HepG2 (cell line): ENCODE measurements at regions not wholly inside any gene's neighbourhood (a gene's known extent, or its start where the extent isn't known, plus 50 kb on each side); places are given as distances from the start of the nearest gene placed in this dataset.

Experiments
- ARHGAP35 ChIP-seq: sonication (generic); formaldehyde crosslinking; IDR thresholded peaks from 2 replicates; pipeline ENCODE4 v1.9.0; 2022; ENCODE audit warnings: mild to moderate bottlenecking, inconsistent platforms, moderate library complexity, missing genetic modification reagents, borderline replicate concordance
- ARID3A ChIP-seq: IDR thresholded peaks from 2 replicates; pipeline ENCODE4 v1.6.1; 2012; ENCODE audit warnings: low read depth, low read length, improper control_type of control experiment
- BCL6 ChIP-seq: IDR thresholded peaks from 2 replicates; pipeline ENCODE4 v1.6.1; 2016; ENCODE audit warnings: missing genetic modification reagents, missing compliant biosample characterization
- DPF2 ChIP-seq: sonication (generic); formaldehyde crosslinking; IDR thresholded peaks from 2 replicates; pipeline ENCODE4 v1.4.0; 2020; ENCODE audit warnings: mild to moderate bottlenecking, low read depth, missing genetic modification reagents, borderline replicate concordance
- EEA1 ChIP-seq: sonication (generic); formaldehyde crosslinking; IDR thresholded peaks from 2 replicates; pipeline ENCODE4 v1.5.1; 2020; ENCODE audit warnings: mild to moderate bottlenecking, missing genetic modification reagents, borderline replicate concordance
- EP300 ChIP-seq, 3 experiments: sonication (generic) in 1 of 3; formaldehyde crosslinking in 1 of 3; IDR thresholded peaks; 2 replicates each; pipeline versions ENCODE4 v1.5.1 to v1.6.1; 2011 to 2020; ENCODE audit warnings: low read depth in 2 of 3, low read length in 2 of 3, borderline replicate concordance in 1 of 3, improper control_type of control experiment in 1 of 3, mild to moderate bottlenecking in 1 of 3, missing genetic modification reagents in 1 of 3, moderate library complexity in 1 of 3
- HNRNPLL ChIP-seq: fragments of 200-400 bp; formaldehyde crosslinking; IDR thresholded peaks from 2 replicates; pipeline ENCODE4 v1.6.1; 2017; ENCODE audit warnings: mild to moderate bottlenecking, low read depth, low read length; ENCODE audit not compliant: poor library complexity, severe bottlenecking
- MXD3 ChIP-seq: IDR thresholded peaks from 2 replicates; pipeline ENCODE4 v1.6.1; 2016; ENCODE audit warnings: mild to moderate bottlenecking, missing biosample characterization, missing genetic modification reagents
- SIX1 ChIP-seq: sonication (generic); formaldehyde crosslinking; IDR thresholded peaks from 2 replicates; pipeline ENCODE4 v1.4.0; 2020; ENCODE audit warnings: missing genetic modification reagents, borderline replicate concordance
- SMAD1 ChIP-seq: sonication (generic); formaldehyde crosslinking; IDR thresholded peaks from 2 replicates; pipeline ENCODE4 v1.4.0; 2020; ENCODE audit warnings: missing genetic modification reagents, low read depth, mild to moderate bottlenecking, borderline replicate concordance
- STAG1 ChIP-seq: sonication (generic); formaldehyde crosslinking; IDR thresholded peaks from 2 replicates; pipeline ENCODE4 v1.4.0; 2020; ENCODE audit warnings: missing genetic modification reagents
- ZBTB21 ChIP-seq: sonication (generic); formaldehyde crosslinking; IDR thresholded peaks from 2 replicates; pipeline ENCODE4 v1.4.0; 2020; ENCODE audit warnings: missing genetic modification reagents
- ZBTB7A ChIP-seq: sonication (generic); formaldehyde crosslinking; IDR thresholded peaks from 2 replicates; pipeline ENCODE4 v1.8.0; 2022; ENCODE audit warnings: mild to moderate bottlenecking, missing genetic modification reagents
- ZFP90 ChIP-seq: sonication (generic); formaldehyde crosslinking; IDR thresholded peaks from 2 replicates; pipeline ENCODE4 v1.8.0; 2022; ENCODE audit warnings: missing genetic modification reagents, mild to moderate bottlenecking, inconsistent platforms, borderline replicate concordance
- ZFX ChIP-seq: sonication (generic); formaldehyde crosslinking; IDR thresholded peaks from 2 replicates; pipeline ENCODE4 v1.4.0; 2020; ENCODE audit warnings: mild to moderate bottlenecking, low read depth, missing genetic modification reagents, moderate library complexity
- ZGPAT ChIP-seq: IDR thresholded peaks from 2 replicates; pipeline ENCODE4 v1.6.1; 2016; ENCODE audit warnings: mild to moderate bottlenecking
- ZNF639 ChIP-seq: conservative IDR thresholded peaks from 2 replicates; pipeline ENCODE4 v1.6.1; 2018; ENCODE audit warnings: missing genetic modification reagents
- ZNF781 ChIP-seq: sonication (generic); formaldehyde crosslinking; IDR thresholded peaks from 2 replicates; pipeline ENCODE4 v1.5.1; 2020; ENCODE audit warnings: borderline replicate concordance, mild to moderate bottlenecking, missing genetic modification reagents; ENCODE audit errors: not compliant biosample characterization
- ZNF800 ChIP-seq: sonication (generic); formaldehyde crosslinking; IDR thresholded peaks from 2 replicates; pipeline ENCODE4 v1.4.0; 2020; ENCODE audit warnings: missing genetic modification reagents

GRCh38 chr4:52234561-52235440 lies 183.7 kb downstream of the SPATA18 start (continued):
- TF ChIP-seq ZNF639 (CRISPR knock-in tag): no peak
- TF ChIP-seq ZFX (CRISPR knock-in tag): no peak
- no peak for TF ChIP-seq HNRNPLL
- no peak for TF ChIP-seq MXD3 (CRISPR knock-in tag)
- TF ChIP-seq DPF2 (CRISPR knock-in tag): no peak
- TF ChIP-seq ZBTB7A (CRISPR knock-in tag): no peak
- TF ChIP-seq STAG1 (CRISPR knock-in tag): peak; percentile 83
- no peak for TF ChIP-seq ZGPAT (CRISPR knock-in tag)
- peak; percentile 91; the same call in 1 of the 2 replicates for TF ChIP-seq SIX1 (CRISPR knock-in tag)
- no peak for TF ChIP-seq SMAD1 (CRISPR knock-in tag)
- TF ChIP-seq EEA1 (CRISPR knock-in tag): no peak
- no peak for TF ChIP-seq ZNF800 (CRISPR knock-in tag)
- no peak for TF ChIP-seq ZNF781
- no peak for TF ChIP-seq ARID3A
- TF ChIP-seq ZFP90 (CRISPR knock-in tag): no peak
- no peak for TF ChIP-seq EP300 (IDR thresholded peaks at IDR 0.05; ENCODE audit: low read depth in 2 of 2, low read length in 2 of 2)
- no peak for TF ChIP-seq EP300 (CRISPR knock-in tag; IDR thresholded peaks at IDR 0.05; ENCODE audit: borderline replicate concordance)
- no peak for TF ChIP-seq ZBTB21
- TF ChIP-seq BCL6: peak; percentile 70
- no peak for TF ChIP-seq ARHGAP35 (CRISPR knock-in tag)
